ENCODE measurements at regions not wholly inside any gene's neighbourhood (a gene's known extent, or its start where the extent isn't known, plus 50 kb on each side); places are given as distances from the start of the nearest gene placed in this dataset.

- TF ChIP-seq CTCF (IDR thresholded peaks at IDR 0.05), result no peak
- TF ChIP-seq POLR2AphosphoS5 (IDR thresholded peaks at IDR 0.05; ENCODE audit: low read depth, low read length), result no peak
- TF ChIP-seq REST (IDR thresholded peaks at IDR 0.05; ENCODE audit: insufficient read depth in 1 of 2, low read depth in 2 of 2, low read length in 1 of 2), result no peak
Observed at GRCh38 chr12:19910681-19911080, 457.7 kb upstream of the PDE3A start.
